ENCODE measurements at regions not wholly inside any gene's neighbourhood (a gene's known extent, or its start where the extent isn't known, plus 50 kb on each side); places are given as distances from the start of the nearest gene placed in this dataset.

GRCh38 chr10:24113901-24114300, 95.0 kb upstream of the KIAA1217 start:
- no peaks in the 10 kb centered on the region for H3K9me3 ChIP-seq (ENCODE audit: control extremely low read depth in 1 of 5, control insufficient read depth in 4 of 5, insufficient read depth in 2 of 5, low read depth in 1 of 5, low read length in 4 of 5)
- no peak overlapping the region for H3K4me3 ChIP-seq (ENCODE audit: control insufficient read depth in 1 of 7, extremely low read depth in 1 of 7, insufficient read depth in 4 of 7, low read depth in 2 of 7, low read length in 6 of 7)
- no peaks in the 10 kb centered on the region for H3K27me3 ChIP-seq (replicated peaks in 2 of 5; ENCODE audit: control insufficient read depth in 4 of 5, insufficient read depth in 5 of 5, low read length in 4 of 5)
- POLR2A ChIA-PET = no interaction called here
- DNase-seq = no peak
- WGBS (ENCODE audit: insufficient coverage) = 86% methylated on average over 1 of the region's 3 CpGs
- CTCF ChIA-PET = no interaction called here
- H3K27ac ChIP-seq (ENCODE audit: insufficient read depth in 1 of 2, low read depth in 1 of 2, low read length in 2 of 2, poor library complexity in 1 of 2, severe bottlenecking in 2 of 2) = no peak overlapping the region
- no peaks in the 10 kb centered on the region for H3K36me3 ChIP-seq (ENCODE audit: control insufficient read depth in 4 of 4, insufficient read depth in 4 of 4, low read length in 3 of 4)
- no peaks in the 10 kb centered on the region for H3K4me1 ChIP-seq (ENCODE audit: control extremely low read depth in 1 of 4, control insufficient read depth in 4 of 4, insufficient read depth in 4 of 4, low read length in 3 of 4)

DNA sequence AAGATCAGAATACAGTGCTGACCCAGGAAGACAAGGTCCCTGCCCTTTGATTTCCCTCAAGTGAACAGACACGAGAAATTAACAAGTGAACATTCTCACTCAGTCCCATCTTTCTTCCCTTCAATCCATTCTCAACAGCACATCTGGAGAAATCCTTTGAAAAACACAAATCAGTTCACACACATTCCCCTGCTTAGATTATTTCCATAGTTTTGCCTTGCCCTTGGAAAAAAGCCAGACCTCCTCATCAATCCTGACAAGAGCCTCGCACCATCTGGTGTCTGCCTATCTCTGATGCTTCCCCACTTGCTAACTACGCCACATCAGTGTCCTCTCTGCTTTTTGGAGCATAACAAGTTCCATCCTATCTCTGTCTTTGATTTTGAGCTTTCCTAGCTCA, 94.4 kb upstream of the KIAA1217 start:
- DNase-seq = no peak

DNA sequence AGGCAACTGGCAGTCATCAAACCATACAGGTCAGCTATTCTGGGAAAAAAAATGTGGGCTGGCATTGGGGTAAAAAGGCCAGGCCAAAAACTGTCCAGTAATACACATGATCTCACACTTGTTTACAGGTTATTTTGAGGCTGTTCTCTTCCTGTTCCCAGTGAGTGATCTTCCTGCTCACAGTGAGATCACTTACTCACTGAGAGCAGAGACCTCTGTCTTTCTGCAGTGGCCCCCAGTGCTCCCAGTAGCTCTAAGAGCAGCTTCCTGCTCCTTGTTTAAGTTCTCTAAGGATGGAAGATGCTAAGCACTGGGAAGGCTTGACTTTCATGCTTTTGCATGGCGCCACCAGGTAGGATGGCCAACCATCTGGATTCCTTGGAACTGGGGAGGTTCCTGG, 93.5 kb upstream of the KIAA1217 start:
- ChIA-PET CTCF (no interaction called here), POLR2A (no interaction called here)
- Histone ChIP-seq H3K4me1 (ENCODE audit: control extremely low read depth in 1 of 4, control insufficient read depth in 4 of 4, insufficient read depth in 4 of 4, low read length in 3 of 4) (no peaks in the 10 kb centered on the region), H3K4me3 (ENCODE audit: control insufficient read depth in 1 of 7, extremely low read depth in 1 of 7, insufficient read depth in 4 of 7, low read depth in 2 of 7, low read length in 6 of 7) (no peak overlapping the region), H3K27me3 (replicated peaks in 2 of 5; ENCODE audit: control insufficient read depth in 4 of 5, insufficient read depth in 5 of 5, low read length in 4 of 5) (no peaks in the 10 kb centered on the region), H3K27ac (ENCODE audit: insufficient read depth in 1 of 2, low read depth in 1 of 2, low read length in 2 of 2, poor library complexity in 1 of 2, severe bottlenecking in 2 of 2) (no peak overlapping the region), H3K36me3 (ENCODE audit: control insufficient read depth in 4 of 4, insufficient read depth in 4 of 4, low read length in 3 of 4) (no peaks in the 10 kb centered on the region), H3K9me3 (ENCODE audit: control extremely low read depth in 1 of 5, control insufficient read depth in 4 of 5, insufficient read depth in 2 of 5, low read depth in 1 of 5, low read length in 4 of 5) (no peaks in the 10 kb centered on the region)
- WGBS (ENCODE audit: insufficient coverage) = 80% methylated on average over 1 of the region's 1 CpG
- DNase-seq = no peak

More for the DNA sequence above, 94.4 kb upstream of the KIAA1217 start:
- Histone ChIP-seq H3K4me1 (ENCODE audit: control extremely low read depth in 1 of 4, control insufficient read depth in 4 of 4, insufficient read depth in 4 of 4, low read length in 3 of 4) (no peaks in the 10 kb centered on the region), H3K27me3 (replicated peaks in 2 of 5; ENCODE audit: control insufficient read depth in 4 of 5, insufficient read depth in 5 of 5, low read length in 4 of 5) (no peaks in the 10 kb centered on the region), H3K4me3 (ENCODE audit: control insufficient read depth in 1 of 7, extremely low read depth in 1 of 7, insufficient read depth in 4 of 7, low read depth in 2 of 7, low read length in 6 of 7) (no peak overlapping the region), H3K36me3 (ENCODE audit: control insufficient read depth in 4 of 4, insufficient read depth in 4 of 4, low read length in 3 of 4) (no peaks in the 10 kb centered on the region), H3K9me3 (ENCODE audit: control extremely low read depth in 1 of 5, control insufficient read depth in 4 of 5, insufficient read depth in 2 of 5, low read depth in 1 of 5, low read length in 4 of 5) (no peaks in the 10 kb centered on the region), H3K27ac (ENCODE audit: insufficient read depth in 1 of 2, low read depth in 1 of 2, low read length in 2 of 2, poor library complexity in 1 of 2, severe bottlenecking in 2 of 2) (no peak overlapping the region)
- POLR2A ChIA-PET = no interaction called here
- 96% methylated on average over 3 of the region's 3 CpGs for WGBS (ENCODE audit: insufficient coverage)
- CTCF ChIA-PET = no interaction called here

DNA sequence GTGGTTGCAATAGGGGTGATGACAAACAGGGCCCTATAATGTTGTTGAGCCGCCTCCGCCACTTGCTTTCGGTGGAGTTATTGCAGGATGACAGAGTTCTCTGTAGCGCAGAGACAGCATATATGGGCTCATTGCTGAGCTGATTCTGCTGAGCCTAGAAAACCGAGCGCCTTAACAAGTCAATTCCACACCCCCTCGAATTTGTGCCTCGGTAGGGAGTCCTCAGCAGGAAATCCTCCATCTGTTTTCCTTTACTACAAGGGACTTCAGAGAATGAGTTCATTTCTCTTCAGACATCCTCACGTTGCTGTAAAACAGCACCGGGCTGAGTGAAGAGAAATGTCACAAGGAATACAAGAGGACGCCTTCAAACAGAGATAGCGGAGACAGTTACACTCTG, 90.7 kb upstream of the KIAA1217 start:
- no peak for DNase-seq
- Histone ChIP-seq H3K36me3 (ENCODE audit: control insufficient read depth in 4 of 4, insufficient read depth in 4 of 4, low read length in 3 of 4) (no peaks in the 10 kb centered on the region), H3K27me3 (replicated peaks in 2 of 5; ENCODE audit: control insufficient read depth in 4 of 5, insufficient read depth in 5 of 5, low read length in 4 of 5) (no peaks in the 10 kb centered on the region), H3K4me1 (ENCODE audit: control extremely low read depth in 1 of 4, control insufficient read depth in 4 of 4, insufficient read depth in 4 of 4, low read length in 3 of 4) (no peaks in the 10 kb centered on the region), H3K27ac (ENCODE audit: insufficient read depth in 1 of 2, low read depth in 1 of 2, low read length in 2 of 2, poor library complexity in 1 of 2, severe bottlenecking in 2 of 2) (no peak overlapping the region), H3K9me3 (ENCODE audit: control extremely low read depth in 1 of 5, control insufficient read depth in 4 of 5, insufficient read depth in 2 of 5, low read depth in 1 of 5, low read length in 4 of 5) (no peaks in the 10 kb centered on the region), H3K4me3 (ENCODE audit: control insufficient read depth in 1 of 7, extremely low read depth in 1 of 7, insufficient read depth in 4 of 7, low read depth in 2 of 7, low read length in 6 of 7) (no peak overlapping the region)
- 68% methylated on average over 9 of the region's 12 CpGs for WGBS (ENCODE audit: insufficient coverage)
- ChIA-PET CTCF (no interaction called here), POLR2A (no interaction called here)

DNA sequence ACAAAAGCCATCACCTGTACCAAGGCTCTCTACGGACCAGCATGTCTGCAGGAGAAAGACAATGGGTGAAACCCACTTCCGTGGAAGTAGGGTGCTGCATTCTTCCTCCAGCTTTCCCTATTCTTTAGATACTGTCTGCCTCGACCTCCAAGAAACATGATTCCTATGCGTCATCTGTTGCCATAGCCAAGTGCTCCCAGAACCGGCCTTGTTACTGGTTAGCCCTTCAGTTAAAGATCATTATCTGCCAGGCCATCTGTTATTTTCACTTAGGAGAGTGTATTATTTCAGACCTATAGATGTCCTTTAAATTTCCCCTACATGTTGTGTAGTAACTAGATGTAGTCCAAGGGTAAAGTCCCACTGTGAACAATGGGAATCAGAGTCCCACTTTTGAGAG, 89.0 kb upstream of the KIAA1217 start:
- no peaks in the 10 kb centered on the region for H3K27me3 ChIP-seq (replicated peaks in 2 of 5; ENCODE audit: control insufficient read depth in 4 of 5, insufficient read depth in 5 of 5, low read length in 4 of 5)
- H3K27ac ChIP-seq (ENCODE audit: insufficient read depth in 1 of 2, low read depth in 1 of 2, low read length in 2 of 2, poor library complexity in 1 of 2, severe bottlenecking in 2 of 2) = no peak overlapping the region
- no peak overlapping the region for H3K4me3 ChIP-seq (ENCODE audit: control insufficient read depth in 1 of 7, extremely low read depth in 1 of 7, insufficient read depth in 4 of 7, low read depth in 2 of 7, low read length in 6 of 7)
- no peak for DNase-seq
- H3K9me3 ChIP-seq (ENCODE audit: control extremely low read depth in 1 of 5, control insufficient read depth in 4 of 5, insufficient read depth in 2 of 5, low read depth in 1 of 5, low read length in 4 of 5) = no peaks in the 10 kb centered on the region
- no peaks in the 10 kb centered on the region for H3K4me1 ChIP-seq (ENCODE audit: control extremely low read depth in 1 of 4, control insufficient read depth in 4 of 4, insufficient read depth in 4 of 4, low read length in 3 of 4)
- 93% methylated on average over 3 of the region's 5 CpGs for WGBS (ENCODE audit: insufficient coverage)
- H3K36me3 ChIP-seq (ENCODE audit: control insufficient read depth in 4 of 4, insufficient read depth in 4 of 4, low read length in 3 of 4) = no peaks in the 10 kb centered on the region
- CTCF ChIA-PET = no interaction called here
- POLR2A ChIA-PET = no interaction called here

DNA sequence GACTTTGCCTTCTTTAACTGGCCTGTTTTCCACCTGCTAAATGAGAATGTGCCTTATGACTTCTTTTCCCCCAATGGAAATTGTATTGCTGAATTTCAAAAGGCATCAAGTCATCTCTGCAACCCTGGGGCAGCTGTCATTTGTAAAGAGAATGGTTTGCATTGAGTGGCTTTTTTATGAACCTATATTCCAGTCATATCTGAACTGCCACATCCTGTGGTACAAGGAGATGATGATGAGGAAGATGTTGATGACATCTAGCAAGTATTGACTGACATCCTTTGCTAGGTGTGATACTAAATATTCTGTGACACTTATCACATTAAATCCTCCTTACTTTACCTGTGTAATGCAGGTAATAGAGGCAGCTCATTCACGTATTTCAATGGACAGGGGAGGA, 88.3 kb upstream of the KIAA1217 start:
- no peak overlapping the region for H3K4me3 ChIP-seq (ENCODE audit: control insufficient read depth in 1 of 7, extremely low read depth in 1 of 7, insufficient read depth in 4 of 7, low read depth in 2 of 7, low read length in 6 of 7)
- H3K9me3 ChIP-seq (ENCODE audit: control extremely low read depth in 1 of 5, control insufficient read depth in 4 of 5, insufficient read depth in 2 of 5, low read depth in 1 of 5, low read length in 4 of 5) = no peaks in the 10 kb centered on the region
- WGBS (ENCODE audit: insufficient coverage) = 86% methylated on average over 1 of the region's 1 CpG
- no peaks in the 10 kb centered on the region for H3K4me1 ChIP-seq (ENCODE audit: control extremely low read depth in 1 of 4, control insufficient read depth in 4 of 4, insufficient read depth in 4 of 4, low read length in 3 of 4)
- no peaks in the 10 kb centered on the region for H3K27me3 ChIP-seq (replicated peaks in 2 of 5; ENCODE audit: control insufficient read depth in 4 of 5, insufficient read depth in 5 of 5, low read length in 4 of 5)
- H3K36me3 ChIP-seq (ENCODE audit: control insufficient read depth in 4 of 4, insufficient read depth in 4 of 4, low read length in 3 of 4) = no peaks in the 10 kb centered on the region
- ChIA-PET POLR2A (no interaction called here), CTCF (no interaction called here)
- DNase-seq = no peak
- no peak overlapping the region for H3K27ac ChIP-seq (ENCODE audit: insufficient read depth in 1 of 2, low read depth in 1 of 2, low read length in 2 of 2, poor library complexity in 1 of 2, severe bottlenecking in 2 of 2)

DNA sequence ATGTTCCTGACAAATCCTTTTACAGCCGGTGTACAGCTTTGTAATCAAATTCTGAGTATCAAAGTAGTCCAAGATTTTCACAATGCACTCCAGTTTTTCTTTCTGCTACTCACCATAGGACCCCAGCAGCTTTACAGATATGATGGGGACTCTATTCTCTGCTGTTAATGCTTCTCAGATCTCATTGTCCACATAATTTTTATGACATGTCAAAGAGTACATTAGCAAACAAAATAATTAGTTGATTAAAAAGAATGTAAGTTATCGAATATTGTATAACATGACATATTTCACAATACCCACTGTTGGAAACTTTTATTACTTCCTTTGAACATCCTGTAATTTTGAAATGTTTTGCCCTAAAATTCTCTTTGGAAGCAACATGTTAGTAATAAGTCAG, 81.4 kb upstream of the KIAA1217 start:
- no peaks in the 10 kb centered on the region for H3K9me3 ChIP-seq (ENCODE audit: control extremely low read depth in 1 of 5, control insufficient read depth in 4 of 5, insufficient read depth in 2 of 5, low read depth in 1 of 5, low read length in 4 of 5)
- WGBS (ENCODE audit: insufficient coverage) = 100% methylated on average over 1 of the region's 2 CpGs
- H3K4me1 ChIP-seq (ENCODE audit: control extremely low read depth in 1 of 4, control insufficient read depth in 4 of 4, insufficient read depth in 4 of 4, low read length in 3 of 4) = no peaks in the 10 kb centered on the region
- DNase-seq = no peak
- no peaks in the 10 kb centered on the region for H3K27me3 ChIP-seq (replicated peaks in 2 of 5; ENCODE audit: control insufficient read depth in 4 of 5, insufficient read depth in 5 of 5, low read length in 4 of 5)
- CTCF ChIA-PET = no interaction called here
- H3K4me3 ChIP-seq (ENCODE audit: control insufficient read depth in 1 of 7, extremely low read depth in 1 of 7, insufficient read depth in 4 of 7, low read depth in 2 of 7, low read length in 6 of 7) = no peak overlapping the region
- H3K27ac ChIP-seq (ENCODE audit: insufficient read depth in 1 of 2, low read depth in 1 of 2, low read length in 2 of 2, poor library complexity in 1 of 2, severe bottlenecking in 2 of 2) = no peak overlapping the region
- no peaks in the 10 kb centered on the region for H3K36me3 ChIP-seq (ENCODE audit: control insufficient read depth in 4 of 4, insufficient read depth in 4 of 4, low read length in 3 of 4)
- POLR2A ChIA-PET = no interaction called here
